ENCODE measurements at regions not wholly inside any gene's neighbourhood (a gene's known extent, or its start where the extent isn't known, plus 50 kb on each side); places are given as distances from the start of the nearest gene placed in this dataset.

DNA sequence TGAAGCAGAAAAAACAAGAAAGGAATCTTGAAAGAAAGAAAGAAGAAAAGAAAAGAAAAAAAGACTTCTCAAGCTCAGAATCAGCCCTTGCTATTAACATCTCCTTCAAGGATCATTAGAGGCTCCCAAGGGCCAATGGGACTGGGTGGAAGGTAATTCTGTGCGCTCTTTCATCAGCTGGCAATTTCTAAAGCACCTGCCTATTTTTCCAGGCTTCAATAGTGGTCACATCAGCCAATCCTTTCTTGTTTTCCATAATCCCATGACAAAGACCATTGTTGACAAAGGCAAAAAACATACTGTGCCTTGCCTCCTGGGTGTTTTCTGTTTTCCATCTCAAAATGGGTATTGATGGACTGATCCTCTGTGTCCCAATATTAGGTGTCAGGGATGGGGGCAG lies 88.2 kb upstream of the TSC22D1 start:
- Histone ChIP-seq H3K4me2 (no peak overlapping the region), H3K27me3 (no peaks in the 10 kb centered on the region), H3K4me1 (ENCODE audit: insufficient read depth) (no peaks in the 10 kb centered on the region), H2AFZ (no peak overlapping the region), H3K4me3 (no peak overlapping the region), H3K9me2 (replicated peaks; ENCODE audit: insufficient read depth) (no peaks in the 10 kb centered on the region), H3K27ac (no peak overlapping the region), H3K9me3 (ENCODE audit: low read depth) (no peaks in the 10 kb centered on the region), H4K20me1 (ENCODE audit: insufficient read depth, poor library complexity, severe bottlenecking) (no peaks in the 10 kb centered on the region), H3K36me3 (replicated peaks; ENCODE audit: insufficient read depth, low read depth) (no peaks in the 10 kb centered on the region), H3K79me2 (no peaks in the 10 kb centered on the region)
- TF ChIP-seq, protein P1, sequence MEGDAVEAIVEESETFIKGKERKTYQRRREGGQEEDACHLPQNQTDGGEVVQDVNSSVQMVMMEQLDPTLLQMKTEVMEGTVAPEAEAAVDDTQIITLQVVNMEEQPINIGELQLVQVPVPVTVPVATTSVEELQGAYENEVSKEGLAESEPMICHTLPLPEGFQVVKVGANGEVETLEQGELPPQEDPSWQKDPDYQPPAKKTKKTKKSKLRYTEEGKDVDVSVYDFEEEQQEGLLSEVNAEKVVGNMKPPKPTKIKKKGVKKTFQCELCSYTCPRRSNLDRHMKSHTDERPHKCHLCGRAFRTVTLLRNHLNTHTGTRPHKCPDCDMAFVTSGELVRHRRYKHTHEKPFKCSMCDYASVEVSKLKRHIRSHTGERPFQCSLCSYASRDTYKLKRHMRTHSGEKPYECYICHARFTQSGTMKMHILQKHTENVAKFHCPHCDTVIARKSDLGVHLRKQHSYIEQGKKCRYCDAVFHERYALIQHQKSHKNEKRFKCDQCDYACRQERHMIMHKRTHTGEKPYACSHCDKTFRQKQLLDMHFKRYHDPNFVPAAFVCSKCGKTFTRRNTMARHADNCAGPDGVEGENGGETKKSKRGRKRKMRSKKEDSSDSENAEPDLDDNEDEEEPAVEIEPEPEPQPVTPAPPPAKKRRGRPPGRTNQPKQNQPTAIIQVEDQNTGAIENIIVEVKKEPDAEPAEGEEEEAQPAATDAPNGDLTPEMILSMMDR (IDR thresholded peaks at IDR 0.05; ENCODE audit: poor library complexity) = no peak
- TF ChIP-seq EZH2 (IDR thresholded peaks at IDR 0.05; ENCODE audit: borderline replicate concordance) (no peak), EZH2phosphoT487 (IDR thresholded peaks at IDR 0.05; ENCODE audit: low read depth, severe bottlenecking, unreplicated experiment) (no peak)
- WGBS (ENCODE audit: low lambda C conversion rate, missing lambda C conversion rate) = 76% methylated on average over 1 of the region's 1 CpG
- no peak for DNase-seq (ENCODE audit: low spot score)

GRCh38 chr13:44662515-44662914 lies 86.4 kb upstream of the TSC22D1 start:
- Histone ChIP-seq H3K4me2 (no peak overlapping the region), H4K20me1 (ENCODE audit: insufficient read depth, poor library complexity, severe bottlenecking) (no peaks in the 10 kb centered on the region), H3K36me3 (replicated peaks; ENCODE audit: insufficient read depth, low read depth) (no peaks in the 10 kb centered on the region), H3K9me3 (ENCODE audit: low read depth) (no peaks in the 10 kb centered on the region), H3K27me3 (no peaks in the 10 kb centered on the region), H3K27ac (no peak overlapping the region), H3K79me2 (no peaks in the 10 kb centered on the region), H2AFZ (no peak overlapping the region), H3K4me1 (ENCODE audit: insufficient read depth) (no peaks in the 10 kb centered on the region), H3K4me3 (no peak overlapping the region), H3K9me2 (replicated peaks; ENCODE audit: insufficient read depth) (no peaks in the 10 kb centered on the region)
- TF ChIP-seq EZH2 (IDR thresholded peaks at IDR 0.05; ENCODE audit: borderline replicate concordance) (no peak), EZH2phosphoT487 (IDR thresholded peaks at IDR 0.05; ENCODE audit: low read depth, severe bottlenecking, unreplicated experiment) (no peak)
- TF ChIP-seq, protein P1 (IDR thresholded peaks at IDR 0.05; ENCODE audit: poor library complexity) = no peak
- no peak for DNase-seq (ENCODE audit: low spot score)
- 55% methylated on average over 3 of the region's 3 CpGs for WGBS (ENCODE audit: low lambda C conversion rate, missing lambda C conversion rate)

DNA sequence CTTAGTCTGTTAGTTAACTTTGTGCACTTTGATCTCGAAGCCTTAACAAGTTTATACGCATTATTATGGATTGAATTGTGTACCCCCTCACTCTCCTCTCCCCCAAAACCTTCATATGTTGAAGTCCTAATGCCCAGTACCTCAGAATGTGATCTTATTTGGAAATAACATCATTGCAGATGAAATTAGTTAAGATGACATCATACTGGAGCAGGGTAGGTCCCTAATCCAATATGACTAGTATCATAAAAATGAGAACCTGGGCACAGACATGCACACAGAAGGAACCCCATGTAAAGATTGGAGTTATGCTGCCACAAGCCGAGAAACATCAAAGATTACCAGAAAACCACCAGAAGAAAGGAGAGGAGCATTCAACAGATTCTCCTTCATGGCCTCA lies 85.8 kb upstream of the TSC22D1 start:
- no peak for DNase-seq (ENCODE audit: low spot score)
- WGBS (ENCODE audit: low lambda C conversion rate, missing lambda C conversion rate) = 80% methylated on average over 3 of the region's 3 CpGs
- Histone ChIP-seq H3K27ac (no peak overlapping the region), H3K79me2 (no peaks in the 10 kb centered on the region), H4K20me1 (ENCODE audit: insufficient read depth, poor library complexity, severe bottlenecking) (no peaks in the 10 kb centered on the region), H3K9me3 (ENCODE audit: low read depth) (no peaks in the 10 kb centered on the region), H3K9me2 (replicated peaks; ENCODE audit: insufficient read depth) (no peaks in the 10 kb centered on the region), H3K27me3 (no peaks in the 10 kb centered on the region), H3K36me3 (replicated peaks; ENCODE audit: insufficient read depth, low read depth) (no peaks in the 10 kb centered on the region), H3K4me2 (no peak overlapping the region), H2AFZ (no peak overlapping the region), H3K4me3 (no peak overlapping the region), H3K4me1 (ENCODE audit: insufficient read depth) (no peaks in the 10 kb centered on the region)
- TF ChIP-seq EZH2 (IDR thresholded peaks at IDR 0.05; ENCODE audit: borderline replicate concordance) (no peak), EZH2phosphoT487 (IDR thresholded peaks at IDR 0.05; ENCODE audit: low read depth, severe bottlenecking, unreplicated experiment) (no peak)
- TF ChIP-seq, protein P1 (IDR thresholded peaks at IDR 0.05; ENCODE audit: poor library complexity) = no peak

DNA sequence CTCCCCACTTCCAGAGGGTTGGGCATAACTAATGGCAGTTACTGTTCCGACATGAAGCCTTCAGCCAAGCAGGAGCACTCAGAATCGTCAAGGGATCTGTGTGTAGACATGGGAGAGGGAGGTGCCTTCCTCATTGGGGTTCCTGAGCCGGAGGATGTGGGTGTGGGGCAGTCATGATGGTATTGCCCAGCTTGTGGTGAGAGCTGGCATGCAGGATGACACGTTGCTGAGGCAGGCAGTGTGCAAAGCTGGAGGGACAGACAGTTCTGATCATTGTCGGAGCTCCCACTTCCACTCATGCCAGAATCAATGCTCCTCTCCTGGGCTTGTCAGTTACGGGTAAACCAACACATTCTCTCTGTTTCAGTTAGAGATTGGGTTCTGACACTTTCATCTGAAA lies 83.9 kb upstream of the TSC22D1 start:
- Histone ChIP-seq H3K9me3 (ENCODE audit: low read depth) (no peaks in the 10 kb centered on the region), H3K27me3 (no peaks in the 10 kb centered on the region), H4K20me1 (ENCODE audit: insufficient read depth, poor library complexity, severe bottlenecking) (no peaks in the 10 kb centered on the region), H3K79me2 (no peaks in the 10 kb centered on the region), H3K36me3 (replicated peaks; ENCODE audit: insufficient read depth, low read depth) (no peaks in the 10 kb centered on the region), H3K4me2 (no peak overlapping the region), H2AFZ (no peak overlapping the region), H3K27ac (no peak overlapping the region), H3K4me1 (ENCODE audit: insufficient read depth) (no peaks in the 10 kb centered on the region), H3K9me2 (replicated peaks; ENCODE audit: insufficient read depth) (no peaks in the 10 kb centered on the region), H3K4me3 (no peak overlapping the region)
- no peak for DNase-seq (ENCODE audit: low spot score)
- WGBS (ENCODE audit: low lambda C conversion rate, missing lambda C conversion rate) = 82% methylated on average over 6 of the region's 6 CpGs
- TF ChIP-seq, protein P1 (IDR thresholded peaks at IDR 0.05; ENCODE audit: poor library complexity) = no peak
- TF ChIP-seq EZH2 (IDR thresholded peaks at IDR 0.05; ENCODE audit: borderline replicate concordance) (no peak), EZH2phosphoT487 (IDR thresholded peaks at IDR 0.05; ENCODE audit: low read depth, severe bottlenecking, unreplicated experiment) (no peak)
